ENCODE measurements at regions not wholly inside any gene's neighbourhood (a gene's known extent, or its start where the extent isn't known, plus 50 kb on each side); places are given as distances from the start of the nearest gene placed in this dataset.

- DNase-seq (ENCODE audit: low read depth, low spot score) = no peak
- H3K4me3 ChIP-seq (ENCODE audit: low read length) = no peak overlapping the region
- H3K4me1 ChIP-seq (ENCODE audit: control insufficient read depth, insufficient read depth, low read length) = no peaks in the 10 kb centered on the region
- WGBS (ENCODE audit: insufficient coverage, insufficient read length) = no CpG with 5 or more reads among the region's 4 CpGs
- no peaks in the 10 kb centered on the region for H3K9me3 ChIP-seq (ENCODE audit: control insufficient read depth, insufficient read depth, low read length)
- H3K27me3 ChIP-seq (ENCODE audit: control insufficient read depth, insufficient read depth, low read length) = no peaks in the 10 kb centered on the region
- H3K36me3 ChIP-seq (ENCODE audit: control insufficient read depth, insufficient read depth, low read length) = no peaks in the 10 kb centered on the region
- no peak overlapping the region for H3K27ac ChIP-seq (ENCODE audit: low read length)
These were observed 393.9 kb upstream of the RGS6 start for GRCh38 chr14:71538288-71538687.

- H3K9me3 ChIP-seq (ENCODE audit: control insufficient read depth, insufficient read depth, low read length) = no peaks in the 10 kb centered on the region
- no peaks in the 10 kb centered on the region for H3K27me3 ChIP-seq (ENCODE audit: control insufficient read depth, insufficient read depth, low read length)
- H3K4me1 ChIP-seq (ENCODE audit: control insufficient read depth, insufficient read depth, low read length) = no peaks in the 10 kb centered on the region
- H3K36me3 ChIP-seq (ENCODE audit: control insufficient read depth, insufficient read depth, low read length) = no peaks in the 10 kb centered on the region
- WGBS (ENCODE audit: insufficient coverage, insufficient read length) = no CpG with 5 or more reads among the region's 4 CpGs
- DNase-seq (ENCODE audit: low read depth, low spot score) = no peak
- no peak overlapping the region for H3K27ac ChIP-seq (ENCODE audit: low read length)
- no peak overlapping the region for H3K4me3 ChIP-seq (ENCODE audit: low read length)
These were observed 393.1 kb upstream of the RGS6 start for GRCh38 chr14:71538938-71539649.

GRCh38 chr14:71539650-71540285, 392.5 kb upstream of the RGS6 start:
- WGBS (ENCODE audit: insufficient coverage, insufficient read length) = no CpG with 5 or more reads among the region's 8 CpGs
- Histone ChIP-seq H3K4me1 (ENCODE audit: control insufficient read depth, insufficient read depth, low read length) (no peaks in the 10 kb centered on the region), H3K27me3 (ENCODE audit: control insufficient read depth, insufficient read depth, low read length) (no peaks in the 10 kb centered on the region), H3K27ac (ENCODE audit: low read length) (no peak overlapping the region), H3K4me3 (ENCODE audit: low read length) (no peak overlapping the region), H3K36me3 (ENCODE audit: control insufficient read depth, insufficient read depth, low read length) (no peaks in the 10 kb centered on the region), H3K9me3 (ENCODE audit: control insufficient read depth, insufficient read depth, low read length) (no peaks in the 10 kb centered on the region)
- DNase-seq (ENCODE audit: low read depth, low spot score) = no peak

- Histone ChIP-seq H3K4me1 (ENCODE audit: control insufficient read depth, insufficient read depth, low read length) (no peaks in the 10 kb centered on the region), H3K9me3 (ENCODE audit: control insufficient read depth, insufficient read depth, low read length) (no peaks in the 10 kb centered on the region), H3K27ac (ENCODE audit: low read length) (no peak overlapping the region), H3K27me3 (ENCODE audit: control insufficient read depth, insufficient read depth, low read length) (no peaks in the 10 kb centered on the region), H3K36me3 (ENCODE audit: control insufficient read depth, insufficient read depth, low read length) (no peaks in the 10 kb centered on the region), H3K4me3 (ENCODE audit: low read length) (no peak overlapping the region)
- no CpG with 5 or more reads among the region's 3 CpGs for WGBS (ENCODE audit: insufficient coverage, insufficient read length)
- no peak for DNase-seq (ENCODE audit: low read depth, low spot score)
These were observed 391.0 kb upstream of the RGS6 start for GRCh38 chr14:71541271-71541670.

GRCh38 chr14:71541973-71542690, 390.1 kb upstream of the RGS6 start:
- H3K4me3 ChIP-seq (ENCODE audit: low read length) = no peak overlapping the region
- no peaks in the 10 kb centered on the region for H3K36me3 ChIP-seq (ENCODE audit: control insufficient read depth, insufficient read depth, low read length)
- H3K9me3 ChIP-seq (ENCODE audit: control insufficient read depth, insufficient read depth, low read length) = no peaks in the 10 kb centered on the region
- DNase-seq (ENCODE audit: low read depth, low spot score) = no peak
- no peaks in the 10 kb centered on the region for H3K4me1 ChIP-seq (ENCODE audit: control insufficient read depth, insufficient read depth, low read length)
- H3K27ac ChIP-seq (ENCODE audit: low read length) = no peak overlapping the region
- H3K27me3 ChIP-seq (ENCODE audit: control insufficient read depth, insufficient read depth, low read length) = no peaks in the 10 kb centered on the region
- no CpG with 5 or more reads among the region's 5 CpGs for WGBS (ENCODE audit: insufficient coverage, insufficient read length)

- H3K27ac ChIP-seq (ENCODE audit: low read length) = no peak overlapping the region
- H3K27me3 ChIP-seq (ENCODE audit: control insufficient read depth, insufficient read depth, low read length) = no peaks in the 10 kb centered on the region
- H3K36me3 ChIP-seq (ENCODE audit: control insufficient read depth, insufficient read depth, low read length) = no peaks in the 10 kb centered on the region
- H3K4me1 ChIP-seq (ENCODE audit: control insufficient read depth, insufficient read depth, low read length) = no peaks in the 10 kb centered on the region
- H3K4me3 ChIP-seq (ENCODE audit: low read length) = no peak overlapping the region
- DNase-seq (ENCODE audit: low read depth, low spot score) = no peak
- WGBS (ENCODE audit: insufficient coverage, insufficient read length) = no CpG with 5 or more reads among the region's 6 CpGs
- H3K9me3 ChIP-seq (ENCODE audit: control insufficient read depth, insufficient read depth, low read length) = no peaks in the 10 kb centered on the region
These were observed 382.7 kb upstream of the RGS6 start for GRCh38 chr14:71549421-71550050.

GRCh38 chr14:71550367-71550766, 381.9 kb upstream of the RGS6 start:
- Histone ChIP-seq H3K36me3 (ENCODE audit: control insufficient read depth, insufficient read depth, low read length) (no peaks in the 10 kb centered on the region), H3K27me3 (ENCODE audit: control insufficient read depth, insufficient read depth, low read length) (no peaks in the 10 kb centered on the region), H3K4me1 (ENCODE audit: control insufficient read depth, insufficient read depth, low read length) (no peaks in the 10 kb centered on the region), H3K4me3 (ENCODE audit: low read length) (no peak overlapping the region), H3K27ac (ENCODE audit: low read length) (no peak overlapping the region), H3K9me3 (ENCODE audit: control insufficient read depth, insufficient read depth, low read length) (no peaks in the 10 kb centered on the region)
- DNase-seq (ENCODE audit: low read depth, low spot score) = no peak
- no CpG with 5 or more reads among the region's 2 CpGs for WGBS (ENCODE audit: insufficient coverage, insufficient read length)

- H3K4me3 ChIP-seq (ENCODE audit: low read length) = no peak overlapping the region
- no peaks in the 10 kb centered on the region for H3K9me3 ChIP-seq (ENCODE audit: control insufficient read depth, insufficient read depth, low read length)
- no peak for DNase-seq (ENCODE audit: low read depth, low spot score)
- no peak overlapping the region for H3K27ac ChIP-seq (ENCODE audit: low read length)
- WGBS (ENCODE audit: insufficient coverage, insufficient read length) = no CpG with 5 or more reads among the region's 2 CpGs
- no peaks in the 10 kb centered on the region for H3K36me3 ChIP-seq (ENCODE audit: control insufficient read depth, insufficient read depth, low read length)
- no peaks in the 10 kb centered on the region for H3K27me3 ChIP-seq (ENCODE audit: control insufficient read depth, insufficient read depth, low read length)
- H3K4me1 ChIP-seq (ENCODE audit: control insufficient read depth, insufficient read depth, low read length) = no peaks in the 10 kb centered on the region
These were observed 380.8 kb upstream of the RGS6 start for GRCh38 chr14:71551291-71551950.

GRCh38 chr14:71552809-71553208, 379.4 kb upstream of the RGS6 start:
- no peaks in the 10 kb centered on the region for H3K27me3 ChIP-seq (ENCODE audit: control insufficient read depth, insufficient read depth, low read length)

GRCh38 chr14:71553779-71554178, 378.4 kb upstream of the RGS6 start:
- no CpG with 5 or more reads among the region's 3 CpGs for WGBS (ENCODE audit: insufficient coverage, insufficient read length)
- H3K27ac ChIP-seq (ENCODE audit: low read length) = no peak overlapping the region

More at GRCh38 chr14:71552809-71553208, 379.4 kb upstream of the RGS6 start:
- no peaks in the 10 kb centered on the region for H3K9me3 ChIP-seq (ENCODE audit: control insufficient read depth, insufficient read depth, low read length)
- DNase-seq (ENCODE audit: low read depth, low spot score) = no peak
- no peaks in the 10 kb centered on the region for H3K36me3 ChIP-seq (ENCODE audit: control insufficient read depth, insufficient read depth, low read length)
- H3K4me1 ChIP-seq (ENCODE audit: control insufficient read depth, insufficient read depth, low read length) = no peaks in the 10 kb centered on the region
- WGBS (ENCODE audit: insufficient coverage, insufficient read length) = no CpG with 5 or more reads among the region's 5 CpGs
- H3K27ac ChIP-seq (ENCODE audit: low read length) = no peak overlapping the region
- H3K4me3 ChIP-seq (ENCODE audit: low read length) = no peak overlapping the region

More at GRCh38 chr14:71553779-71554178, 378.4 kb upstream of the RGS6 start:
- no peaks in the 10 kb centered on the region for H3K36me3 ChIP-seq (ENCODE audit: control insufficient read depth, insufficient read depth, low read length)
- H3K27me3 ChIP-seq (ENCODE audit: control insufficient read depth, insufficient read depth, low read length) = no peaks in the 10 kb centered on the region
- H3K9me3 ChIP-seq (ENCODE audit: control insufficient read depth, insufficient read depth, low read length) = no peaks in the 10 kb centered on the region
- no peaks in the 10 kb centered on the region for H3K4me1 ChIP-seq (ENCODE audit: control insufficient read depth, insufficient read depth, low read length)
- H3K4me3 ChIP-seq (ENCODE audit: low read length) = no peak overlapping the region
- DNase-seq (ENCODE audit: low read depth, low spot score) = no peak
